Lung (tissue), 11 donors: ENCODE measurements at regions not wholly inside any gene's neighbourhood (a gene's known extent, or its start where the extent isn't known, plus 50 kb on each side); places are given as distances from the start of the nearest gene placed in this dataset.

Source experiments
- ATAC-seq: fragments of 200-7000 bp; cut with Tn5 transposase; one replicate; pipeline ENCODE4 v1.9.1; 2020; ENCODE audit warnings: moderate number of reproducible peaks; ENCODE audit not compliant: insufficient read depth, low FRiP score
- DNase-seq, 3 donors: peaks; one replicate each; pipeline ENCODE4 v3.0.0-alpha.2; 2013 to 2017
- H3K27ac ChIP-seq, 2 donors: one replicate each; pipeline ENCODE4 v1.5.1; 2013; ENCODE audit warnings: mild to moderate bottlenecking in 2 of 2, moderate library complexity in 2 of 2, control low read depth in 1 of 2, inconsistent platforms in 1 of 2, low read depth in 1 of 2, low read length in 1 of 2
- H3K27me3 ChIP-seq, 3 donors: one replicate each; pipeline ENCODE4 v1.5.1; 2013; ENCODE audit warnings: low read length in 2 of 3; ENCODE audit not compliant: control insufficient read depth in 3 of 3, insufficient read depth in 3 of 3
- H3K36me3 ChIP-seq, 4 donors: one replicate each; pipeline ENCODE4 v1.5.1; 2013; ENCODE audit warnings: low read length in 4 of 4, mild to moderate bottlenecking in 1 of 4, moderate library complexity in 1 of 4; ENCODE audit not compliant: control insufficient read depth in 4 of 4, insufficient read depth in 4 of 4
- H3K4me1 ChIP-seq, 5 donors: one replicate each; pipeline ENCODE4 v1.5.1; 2013; ENCODE audit warnings: low read length in 5 of 5, mild to moderate bottlenecking in 2 of 5, moderate library complexity in 1 of 5; ENCODE audit not compliant: control insufficient read depth in 5 of 5, insufficient read depth in 5 of 5
- H3K4me3 ChIP-seq: one replicate; pipeline ENCODE4 v1.5.1; 2013; ENCODE audit warnings: mild to moderate bottlenecking, control low read depth, moderate library complexity
- H3K9ac ChIP-seq, 2 donors: one replicate each; pipeline ENCODE4 v1.5.1; 2013; ENCODE audit warnings: low read length in 2 of 2, control low read depth in 1 of 2; ENCODE audit not compliant: insufficient read depth in 1 of 2
- H3K9me3 ChIP-seq, 4 donors: one replicate each; pipeline ENCODE4 v1.5.1; 2013; ENCODE audit warnings: low read length in 3 of 4, mild to moderate bottlenecking in 1 of 4, moderate library complexity in 1 of 4; ENCODE audit not compliant: control insufficient read depth in 4 of 4, insufficient read depth in 3 of 4
- CTCF ChIP-seq: IDR thresholded peaks from 2 replicates; pipeline ENCODE4 v1.5.1; 2012; ENCODE audit warnings: mild to moderate bottlenecking; ENCODE audit errors: control extremely low read depth, extremely low read depth
- WGBS, 2 donors: extraction: QIAGEN DNeasy Blood & Tissue Kit; methylation state at CpG; one replicate each; pipeline ENCODE4 v1.1.7; 2013; 5-methylcytosine and 5-hydroxymethylcytosine counted together
- donor health status: control.
- donor health status: control.
- donor health status: Bipolar disorder and iron deficiency.
- donor health status: healthy.
- donor health status: DM: yes; HTN: yes; CAD: no.

- TF ChIP-seq CTCF = no peak
- Histone ChIP-seq H3K27me3 (peaks cover 0 to 9% (median 8%) of the 10 kb centered on the region in 3 donors), H3K36me3 (no peaks in the 10 kb centered on the region), H3K27ac (no peak overlapping the region), H3K9ac (no peak overlapping the region), H3K4me1 (no peaks in the 10 kb centered on the region), H3K9me3 (no peaks in the 10 kb centered on the region), H3K4me3 (no peak overlapping the region)
- WGBS, 2 donors = 39 to 50% methylated on average over 10 of the region's 10 CpGs
- DNase-seq (peak in 2 of 3 donors; percentile 1 to 12), ATAC-seq (no peak)
Measured at GRCh38 chr1:63087966-63088365, 234.4 kb upstream of the FOXD3 start.

GRCh38 chr1:63099188-63099587 is 223.2 kb upstream of the FOXD3 start:
- Histone ChIP-seq H3K9ac (no peak overlapping the region), H3K4me3 (no peak overlapping the region), H3K27ac (no peak overlapping the region), H3K4me1 (peaks cover 0 to 8% (median 0%) of the 10 kb centered on the region in 5 donors), H3K9me3 (no peaks in the 10 kb centered on the region), H3K27me3 (peaks cover 0 to 13% (median 8%) of the 10 kb centered on the region in 3 donors), H3K36me3 (no peaks in the 10 kb centered on the region)
- TF ChIP-seq CTCF = no peak
- DNase-seq = peak in 2 of 3 donors; percentile 1 to 23
- WGBS, 2 donors = 36 to 63% methylated on average over 2 of the region's 2 CpGs
- no peak for ATAC-seq

GRCh38 chr1:63101336-63101735 is 221.0 kb upstream of the FOXD3 start:
- 84 to 90% methylated on average over 3 of the region's 3 CpGs for WGBS, 2 donors
- H3K4me1 ChIP-seq = peaks cover 0 to 8% (median 0%) of the 10 kb centered on the region in 5 donors
- ATAC-seq (no peak), DNase-seq (no peak)
- H3K4me3 ChIP-seq = no peak overlapping the region
- no peaks in the 10 kb centered on the region for H3K36me3 ChIP-seq
- peaks cover 0 to 16% (median 11%) of the 10 kb centered on the region in 3 donors for H3K27me3 ChIP-seq
- H3K27ac ChIP-seq = no peak overlapping the region
- TF ChIP-seq CTCF = no peak
- H3K9ac ChIP-seq = no peak overlapping the region
- H3K9me3 ChIP-seq = no peaks in the 10 kb centered on the region

- DNase-seq = no peak
- WGBS, 2 donors = 53 to 83% methylated on average over 1 of the region's 1 CpG
- Histone ChIP-seq H3K4me1 (peaks cover 0 to 8% (median 0%) of the 10 kb centered on the region in 5 donors), H3K36me3 (no peaks in the 10 kb centered on the region), H3K27ac (no peak overlapping the region), H3K27me3 (peaks cover 0 to 18% (median 12%) of the 10 kb centered on the region in 3 donors), H3K9me3 (no peaks in the 10 kb centered on the region), H3K4me3 (no peak overlapping the region), H3K9ac (no peak overlapping the region)
- TF ChIP-seq CTCF = no peak
- no peak for ATAC-seq
Measured at GRCh38 chr1:63103682-63104081, 218.7 kb upstream of the FOXD3 start.
